Stimulated activated CD4-positive, alpha-beta T cell treated with anti-CD3 and anti-CD28 coated beads, Interleukin-15, amount 100 ng/mL, for 1 hour (primary cell): ENCODE measurements at regions not wholly inside any gene's neighbourhood (a gene's known extent, or its start where the extent isn't known, plus 50 kb on each side); places are given as distances from the start of the nearest gene placed in this dataset.
"Not testable (repeated sequence)": the region's sequence is repeated elsewhere in the genome, so short reads cannot be mapped to it uniquely, and the experiment has no call there.

Experiments used
- DNase-seq, 2 donors: peaks; one replicate each; pipeline ENCODE4 v3.0.0-alpha.2; 2020; ENCODE audit warnings: low read depth in 1 of 2, low spot score in 1 of 2

- DNase-seq, result no peak
Measured at GRCh38 chr18:77329651-77330050, 80.0 kb downstream of the GALR1 start.

DNA sequence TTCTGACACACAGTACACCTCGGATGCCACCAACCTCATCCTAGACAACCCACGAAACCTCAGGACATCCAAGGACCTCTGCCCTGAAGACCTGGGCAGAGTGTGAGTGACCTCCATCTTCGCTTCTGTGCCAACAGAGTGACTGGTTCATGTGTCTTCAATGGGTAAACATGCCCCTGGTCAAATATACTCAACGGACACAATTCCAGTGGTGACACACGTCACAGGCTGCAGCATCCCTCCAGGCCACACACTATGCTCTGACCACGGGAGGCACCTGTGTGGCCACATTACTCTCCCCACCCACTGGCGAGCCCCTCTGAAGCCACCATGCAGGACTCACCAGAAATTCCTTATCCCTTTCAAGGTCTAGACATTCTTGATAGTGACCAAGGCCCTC, 85.2 kb downstream of the GALR1 start:
- DNase-seq, result no peak

DNA sequence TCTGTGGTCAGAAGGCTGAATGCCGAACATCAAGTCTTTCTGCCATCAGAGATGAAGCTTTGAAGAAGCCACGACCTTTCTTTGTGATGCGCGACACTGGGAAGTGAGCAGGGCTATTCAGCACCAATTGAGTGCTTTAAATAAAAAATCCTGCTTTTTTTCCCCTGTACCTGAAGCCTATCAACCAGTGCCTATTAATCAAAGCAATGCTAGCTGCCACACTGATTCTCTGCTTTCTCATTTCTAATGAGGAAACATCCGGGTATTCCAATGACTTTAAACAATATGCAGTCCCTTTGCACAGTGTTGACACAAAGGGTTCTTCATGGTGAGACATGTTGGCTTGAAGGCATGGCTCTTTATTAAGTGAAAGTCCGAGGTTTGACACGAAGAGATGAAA, 88.0 kb downstream of the GALR1 start:
- no peak for DNase-seq

GRCh38 chr18:77339093-77339492, 89.4 kb downstream of the GALR1 start:
- DNase-seq, result no peak

DNA sequence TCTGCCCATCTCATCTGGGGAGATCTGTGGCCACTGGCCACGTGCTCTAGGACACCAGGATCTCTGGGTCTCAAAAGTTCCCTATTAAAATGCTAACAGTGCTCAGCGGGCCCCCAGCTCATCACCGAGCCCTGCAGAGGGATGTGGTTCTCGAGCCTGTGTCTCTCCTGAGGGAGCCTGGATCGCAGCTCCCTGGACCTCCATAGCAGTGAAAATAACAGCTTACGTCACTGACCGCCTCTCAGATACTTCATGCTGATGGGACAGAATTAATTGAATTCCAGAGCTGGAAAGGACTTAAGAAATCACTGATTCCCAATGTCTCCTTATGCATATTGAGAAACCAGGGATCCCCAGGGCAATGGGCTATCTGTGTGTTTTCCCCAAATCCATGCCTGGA, 90.0 kb downstream of the GALR1 start:
- DNase-seq, result no peak

GRCh38 chr18:77340815-77341214, 91.2 kb downstream of the GALR1 start:
- DNase-seq, result no peak

- no peak for DNase-seq
Measured at GRCh38 chr18:77341527-77342325, 92.1 kb downstream of the GALR1 start.

- DNase-seq, result no peak
Measured at GRCh38 chr18:77342736-77343135, 93.1 kb downstream of the GALR1 start.

DNA sequence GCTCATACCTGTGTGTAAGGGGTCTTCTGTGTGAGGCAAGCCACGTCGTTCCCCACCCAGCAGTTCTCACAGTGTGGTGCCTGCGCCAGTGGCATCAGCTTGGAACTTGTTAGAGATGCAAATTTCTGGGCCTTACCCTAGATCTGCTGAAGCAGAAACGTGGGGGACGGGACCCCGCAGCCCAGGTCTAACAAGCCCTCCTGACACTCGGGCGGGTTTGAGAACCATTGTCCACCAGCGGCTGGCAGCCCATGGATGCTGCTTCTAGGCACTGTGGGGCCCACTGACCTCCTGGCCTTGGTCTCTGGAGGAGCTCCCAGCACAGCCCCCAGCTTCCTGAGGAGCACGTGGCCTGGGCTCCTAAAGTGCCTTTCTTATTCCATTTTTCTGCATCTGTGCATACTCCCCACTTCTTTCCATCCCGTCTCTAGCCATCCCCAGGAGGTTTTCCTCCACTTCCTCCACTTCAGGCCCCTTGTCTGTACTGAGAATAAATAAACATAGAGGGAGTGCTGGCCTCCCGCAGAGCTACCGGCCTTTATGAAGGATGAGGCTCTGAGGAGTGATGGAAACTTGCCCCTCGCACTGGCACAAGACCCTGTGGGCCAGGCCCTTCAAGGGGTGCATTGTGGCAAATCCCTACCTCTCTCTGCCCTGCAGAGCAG, 94.3 kb downstream of the GALR1 start:
- no peak for DNase-seq

GRCh38 chr18:77344786-77345500, 95.3 kb downstream of the GALR1 start:
- DNase-seq, result no peak

- DNase-seq, result no peak
Measured at GRCh38 chr18:77346208-77346810, 96.7 kb downstream of the GALR1 start.

DNA sequence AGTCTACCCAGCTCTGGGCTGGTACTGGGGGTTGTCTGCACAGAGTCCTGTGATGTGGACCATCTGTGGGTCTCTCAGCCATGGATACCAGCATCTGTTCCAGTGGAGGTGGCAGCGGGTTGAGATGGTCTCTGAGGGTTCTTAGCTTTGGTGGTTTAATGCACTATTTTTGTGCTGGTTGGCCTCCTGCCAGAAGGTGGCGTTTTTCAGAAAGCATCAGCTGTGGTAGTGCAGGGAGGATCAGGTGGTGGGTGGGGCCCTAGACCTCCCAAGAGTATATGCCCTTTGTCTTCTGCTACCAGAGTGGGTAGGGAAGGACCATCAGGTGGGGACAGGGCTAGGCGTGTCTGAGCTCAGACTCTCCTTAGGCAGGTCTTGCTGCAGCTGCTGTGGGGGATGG, 103.7 kb downstream of the GALR1 start:
- DNase-seq, result not testable (repeated sequence)

DNA sequence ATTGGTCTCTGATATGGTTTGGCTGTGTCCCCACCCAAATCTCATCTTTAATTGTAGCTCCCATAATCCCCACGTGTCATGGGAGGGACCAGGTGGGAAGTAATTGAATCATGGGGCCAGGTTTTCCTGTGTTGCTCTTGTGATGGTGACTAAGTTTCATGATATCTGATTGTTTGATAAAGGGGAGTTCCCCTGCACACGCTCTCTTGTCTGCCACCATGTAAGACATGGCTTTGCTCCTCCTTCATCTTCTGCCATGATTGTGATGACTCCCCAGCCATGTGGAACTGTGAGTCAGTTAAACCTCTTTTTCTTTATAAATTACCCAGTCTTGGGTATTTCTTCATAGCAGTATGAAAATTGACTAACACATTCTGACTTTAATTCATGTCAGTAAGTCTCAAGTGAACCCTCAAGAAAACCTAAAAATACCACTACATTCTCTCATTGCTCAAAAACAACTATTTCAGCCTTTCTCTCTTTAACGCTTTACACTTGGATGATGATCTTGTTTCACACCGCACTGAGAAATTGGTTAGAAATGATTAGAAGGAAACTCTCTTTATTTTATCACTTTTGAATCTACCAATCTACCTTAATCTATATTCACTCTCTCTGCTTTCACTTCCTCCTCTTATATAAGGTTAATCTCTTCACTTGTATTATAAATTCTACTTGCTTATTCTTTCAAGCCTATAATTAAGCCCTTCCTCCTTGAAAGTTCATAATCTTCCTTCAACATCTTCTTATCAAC, 110.1 kb downstream of the GALR1 start:
- no peak for DNase-seq

GRCh38 chr18:77360315-77361190, 110.9 kb downstream of the GALR1 start:
- no peak for DNase-seq

DNA sequence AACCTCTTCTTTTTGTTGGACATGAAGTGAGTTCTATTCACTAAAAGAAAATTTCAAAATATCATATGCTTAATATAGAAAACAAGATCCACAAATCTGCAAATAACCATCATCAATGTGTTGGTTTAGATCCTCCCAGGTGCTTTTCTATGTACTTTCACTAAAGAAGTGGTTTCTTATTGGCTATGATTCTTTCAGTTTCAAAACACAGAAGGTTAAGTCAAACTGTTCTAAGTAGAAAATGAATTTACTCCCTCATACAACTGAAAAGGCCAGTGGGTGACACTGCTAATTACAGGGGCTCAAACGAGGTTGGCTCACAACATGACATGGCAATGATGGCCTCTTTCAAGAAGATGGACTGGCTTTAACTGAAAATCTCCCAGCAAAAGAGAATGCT, 111.7 kb downstream of the GALR1 start:
- no peak for DNase-seq

DNA sequence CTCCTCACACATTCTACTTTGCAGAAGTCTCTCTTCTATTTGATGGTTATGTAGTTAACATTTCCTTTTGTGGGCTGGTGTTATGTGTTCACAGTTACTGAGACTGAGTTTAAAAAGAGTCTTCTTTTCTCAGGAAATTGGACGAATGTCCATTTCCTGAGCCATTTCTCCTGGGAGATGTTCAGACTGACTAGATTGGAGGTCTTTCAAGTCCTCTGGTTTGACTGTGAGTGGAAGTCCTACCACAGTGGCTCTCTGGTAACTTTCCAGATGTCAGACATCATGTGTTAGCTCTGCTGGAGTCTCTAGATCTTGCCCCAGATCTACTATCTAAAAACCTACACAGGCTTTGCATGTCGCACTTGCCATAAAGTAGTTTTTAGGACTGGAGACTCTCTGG, 116.0 kb downstream of the GALR1 start:
- no peak for DNase-seq

- DNase-seq, result no peak
Measured at GRCh38 chr18:77366067-77366719, 116.5 kb downstream of the GALR1 start.

DNA sequence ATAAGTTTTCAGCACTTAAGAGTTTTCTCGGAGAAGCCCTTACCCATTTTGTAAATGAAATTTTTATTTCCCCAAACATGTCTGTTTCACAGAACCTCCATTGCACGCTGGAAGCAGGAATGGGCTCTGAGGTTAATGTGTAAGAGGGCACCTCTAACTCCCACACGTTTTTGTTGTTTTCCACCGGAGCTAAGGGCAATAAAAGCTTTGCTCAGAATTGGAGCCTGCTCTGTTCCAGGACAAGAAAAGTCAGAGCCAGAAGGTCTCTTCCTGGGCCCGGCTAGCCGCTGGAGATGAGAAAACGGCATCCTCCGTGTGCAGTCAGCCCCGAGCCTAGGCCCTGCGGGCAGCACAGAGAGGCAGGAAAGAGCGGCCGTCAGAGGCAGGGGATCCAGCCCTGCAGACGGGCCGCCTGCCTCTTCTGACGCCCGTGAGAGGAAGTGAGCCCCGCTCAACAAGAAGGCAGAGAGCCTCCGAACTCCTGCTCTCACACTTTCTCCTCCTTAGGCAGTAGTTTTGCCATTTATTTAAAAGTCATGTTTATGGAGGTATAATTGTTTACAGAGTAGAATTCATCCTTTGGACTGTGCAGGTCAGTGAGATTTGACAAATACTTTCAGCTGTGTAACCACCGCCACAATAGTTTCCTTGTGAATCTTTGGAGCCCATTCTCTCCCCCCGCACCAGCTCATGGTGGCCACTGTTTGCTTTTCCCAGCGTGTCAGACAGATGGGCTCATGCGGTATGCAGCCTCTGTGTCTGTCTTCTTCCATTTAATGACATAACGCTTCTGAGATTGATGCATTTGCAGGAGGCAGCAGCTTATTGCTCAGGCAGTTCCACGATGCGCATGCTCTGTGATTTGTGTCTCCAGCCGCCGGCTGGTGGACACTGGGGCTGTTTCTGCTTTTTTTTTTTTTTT, 117.3 kb downstream of the GALR1 start:
- no peak for DNase-seq
